ENCODE measurements at regions not wholly inside any gene's neighbourhood (a gene's known extent, or its start where the extent isn't known, plus 50 kb on each side); places are given as distances from the start of the nearest gene placed in this dataset.

- DNase-seq = no peak
- H3K27ac ChIP-seq (ENCODE audit: low read length) = no peak overlapping the region
- H3K79me2 ChIP-seq (ENCODE audit: insufficient read depth, low read length) = no peaks in the 10 kb centered on the region
- ATAC-seq (ENCODE audit: insufficient read depth, low read depth) = no peak
- no peaks in the 10 kb centered on the region for H3K36me3 ChIP-seq (ENCODE audit: insufficient read depth, low read length)
- no peaks in the 10 kb centered on the region for H3K27me3 ChIP-seq (ENCODE audit: insufficient read depth, low read length, poor library complexity)
- no peak overlapping the region for H3K4me3 ChIP-seq (ENCODE audit: low read depth in 1 of 2, low read length in 2 of 2)
- no peak overlapping the region for H2AFZ ChIP-seq (ENCODE audit: low read depth, low read length)
- no peaks in the 10 kb centered on the region for H3K4me1 ChIP-seq (ENCODE audit: insufficient read depth, low read length)
- TF ChIP-seq CTCF (IDR thresholded peaks at IDR 0.05; ENCODE audit: borderline replicate concordance, extremely low read depth, low read length, poor library complexity, severe bottlenecking) (no peak), EZH2 (IDR thresholded peaks at IDR 0.05; ENCODE audit: borderline replicate concordance, low read depth, low read length, severe bottlenecking) (no peak)
- H3K4me2 ChIP-seq (ENCODE audit: insufficient read depth, low read length) = no peak overlapping the region
- no peaks in the 10 kb centered on the region for H4K20me1 ChIP-seq (ENCODE audit: insufficient read depth, low read length)
- H3K9ac ChIP-seq (ENCODE audit: low read depth, low read length) = no peak overlapping the region
- no peaks in the 10 kb centered on the region for H3K9me3 ChIP-seq (ENCODE audit: insufficient read depth, low read length, severe bottlenecking)
These were observed 742.0 kb downstream of the NR2F2 start for GRCh38 chr15:97072545-97072944.

- no peak overlapping the region for H3K4me2 ChIP-seq (ENCODE audit: insufficient read depth, low read length)
- no peaks in the 10 kb centered on the region for H4K20me1 ChIP-seq (ENCODE audit: insufficient read depth, low read length)
- H3K4me3 ChIP-seq (ENCODE audit: low read depth in 1 of 2, low read length in 2 of 2) = no peak overlapping the region
- no peaks in the 10 kb centered on the region for H3K79me2 ChIP-seq (ENCODE audit: insufficient read depth, low read length)
- H3K27ac ChIP-seq (ENCODE audit: low read length) = no peak overlapping the region
- H3K27me3 ChIP-seq (ENCODE audit: insufficient read depth, low read length, poor library complexity) = no peaks in the 10 kb centered on the region
- H3K36me3 ChIP-seq (ENCODE audit: insufficient read depth, low read length) = no peaks in the 10 kb centered on the region
- no peaks in the 10 kb centered on the region for H3K4me1 ChIP-seq (ENCODE audit: insufficient read depth, low read length)
- H3K9me3 ChIP-seq (ENCODE audit: insufficient read depth, low read length, severe bottlenecking) = no peaks in the 10 kb centered on the region
- DNase-seq (no peak), ATAC-seq (ENCODE audit: insufficient read depth, low read depth) (no peak)
- no peak overlapping the region for H2AFZ ChIP-seq (ENCODE audit: low read depth, low read length)
- no peak overlapping the region for H3K9ac ChIP-seq (ENCODE audit: low read depth, low read length)
- no peak for TF ChIP-seq CTCF (IDR thresholded peaks at IDR 0.05; ENCODE audit: borderline replicate concordance, extremely low read depth, low read length, poor library complexity, severe bottlenecking)
- no peak for TF ChIP-seq EZH2 (IDR thresholded peaks at IDR 0.05; ENCODE audit: borderline replicate concordance, low read depth, low read length, severe bottlenecking)
These were observed 745.5 kb downstream of the NR2F2 start for GRCh38 chr15:97076011-97076410.

GRCh38 chr15:97077975-97078374, 747.5 kb downstream of the NR2F2 start:
- Histone ChIP-seq H3K9me3 (ENCODE audit: insufficient read depth, low read length, severe bottlenecking) (no peaks in the 10 kb centered on the region), H2AFZ (ENCODE audit: low read depth, low read length) (no peak overlapping the region), H3K4me3 (ENCODE audit: low read depth in 1 of 2, low read length in 2 of 2) (no peak overlapping the region), H3K9ac (ENCODE audit: low read depth, low read length) (no peak overlapping the region), H3K4me1 (ENCODE audit: insufficient read depth, low read length) (no peaks in the 10 kb centered on the region), H4K20me1 (ENCODE audit: insufficient read depth, low read length) (no peaks in the 10 kb centered on the region), H3K79me2 (ENCODE audit: insufficient read depth, low read length) (no peaks in the 10 kb centered on the region), H3K36me3 (ENCODE audit: insufficient read depth, low read length) (no peaks in the 10 kb centered on the region), H3K4me2 (ENCODE audit: insufficient read depth, low read length) (no peak overlapping the region), H3K27ac (ENCODE audit: low read length) (no peak overlapping the region), H3K27me3 (ENCODE audit: insufficient read depth, low read length, poor library complexity) (no peaks in the 10 kb centered on the region)
- DNase-seq (no peak), ATAC-seq (ENCODE audit: insufficient read depth, low read depth) (no peak)
- no peak for TF ChIP-seq CTCF (IDR thresholded peaks at IDR 0.05; ENCODE audit: borderline replicate concordance, extremely low read depth, low read length, poor library complexity, severe bottlenecking)
- TF ChIP-seq EZH2 (IDR thresholded peaks at IDR 0.05; ENCODE audit: borderline replicate concordance, low read depth, low read length, severe bottlenecking) = no peak

GRCh38 chr15:97078591-97078990, 748.1 kb downstream of the NR2F2 start:
- Histone ChIP-seq H3K27ac (ENCODE audit: low read length) (no peak overlapping the region), H3K36me3 (ENCODE audit: insufficient read depth, low read length) (no peaks in the 10 kb centered on the region), H2AFZ (ENCODE audit: low read depth, low read length) (no peak overlapping the region), H4K20me1 (ENCODE audit: insufficient read depth, low read length) (no peaks in the 10 kb centered on the region), H3K4me1 (ENCODE audit: insufficient read depth, low read length) (no peaks in the 10 kb centered on the region), H3K79me2 (ENCODE audit: insufficient read depth, low read length) (no peaks in the 10 kb centered on the region), H3K4me3 (ENCODE audit: low read depth in 1 of 2, low read length in 2 of 2) (no peak overlapping the region), H3K4me2 (ENCODE audit: insufficient read depth, low read length) (no peak overlapping the region), H3K9ac (ENCODE audit: low read depth, low read length) (no peak overlapping the region), H3K9me3 (ENCODE audit: insufficient read depth, low read length, severe bottlenecking) (no peaks in the 10 kb centered on the region), H3K27me3 (ENCODE audit: insufficient read depth, low read length, poor library complexity) (no peaks in the 10 kb centered on the region)
- DNase-seq = no peak
- TF ChIP-seq EZH2 (IDR thresholded peaks at IDR 0.05; ENCODE audit: borderline replicate concordance, low read depth, low read length, severe bottlenecking) = no peak
- no peak for TF ChIP-seq CTCF (IDR thresholded peaks at IDR 0.05; ENCODE audit: borderline replicate concordance, extremely low read depth, low read length, poor library complexity, severe bottlenecking)
- ATAC-seq (ENCODE audit: insufficient read depth, low read depth) = no peak
